Endothelial cell (in vitro differentiated cells): ENCODE measurements at regions not wholly inside any gene's neighbourhood (a gene's known extent, or its start where the extent isn't known, plus 50 kb on each side); places are given as distances from the start of the nearest gene placed in this dataset.
A peak's percentile ranks its signal among the peaks of the same experiment; 100 is the strongest.

Experiments
- DNase-seq: peaks from one replicate; pipeline ENCODE4 v3.0.0; 2021; ENCODE audit warnings: low spot score
- H3K27ac Mint-ChIP-seq: one replicate; pipeline ENCODE4 v1.8.0; 2021; ENCODE audit warnings: mixed read lengths, inconsistent platforms; ENCODE audit not compliant: unreplicated experiment
- H3K27me3 Mint-ChIP-seq: one replicate; pipeline ENCODE4 v1.8.0; 2021; ENCODE audit warnings: mild to moderate bottlenecking, moderate library complexity, mixed read lengths, inconsistent platforms; ENCODE audit not compliant: unreplicated experiment
- H3K36me3 Mint-ChIP-seq: one replicate; pipeline ENCODE4 v1.8.0; 2021; ENCODE audit warnings: mild to moderate bottlenecking, low read depth, mixed read lengths, inconsistent platforms; ENCODE audit not compliant: unreplicated experiment
- H3K4me1 Mint-ChIP-seq: one replicate; pipeline ENCODE4 v1.8.0; 2021; ENCODE audit warnings: mild to moderate bottlenecking, mixed read lengths, inconsistent platforms; ENCODE audit not compliant: unreplicated experiment
- H3K4me3 Mint-ChIP-seq: one replicate; pipeline ENCODE4 v1.8.0; 2021; ENCODE audit warnings: mild to moderate bottlenecking, mixed read lengths, inconsistent platforms; ENCODE audit not compliant: unreplicated experiment
- H3K9me3 Mint-ChIP-seq: one replicate; pipeline ENCODE4 v1.8.0; 2021; ENCODE audit warnings: mixed read lengths, inconsistent platforms; ENCODE audit not compliant: unreplicated experiment
- CTCF ChIP-seq: fragments of 200-600 bp; sonication (generic); IDR thresholded peaks from one replicate; pipeline ENCODE4 v1.5.0; 2021; ENCODE audit warnings: antibody characterized with exemption; ENCODE audit not compliant: unreplicated experiment

DNA sequence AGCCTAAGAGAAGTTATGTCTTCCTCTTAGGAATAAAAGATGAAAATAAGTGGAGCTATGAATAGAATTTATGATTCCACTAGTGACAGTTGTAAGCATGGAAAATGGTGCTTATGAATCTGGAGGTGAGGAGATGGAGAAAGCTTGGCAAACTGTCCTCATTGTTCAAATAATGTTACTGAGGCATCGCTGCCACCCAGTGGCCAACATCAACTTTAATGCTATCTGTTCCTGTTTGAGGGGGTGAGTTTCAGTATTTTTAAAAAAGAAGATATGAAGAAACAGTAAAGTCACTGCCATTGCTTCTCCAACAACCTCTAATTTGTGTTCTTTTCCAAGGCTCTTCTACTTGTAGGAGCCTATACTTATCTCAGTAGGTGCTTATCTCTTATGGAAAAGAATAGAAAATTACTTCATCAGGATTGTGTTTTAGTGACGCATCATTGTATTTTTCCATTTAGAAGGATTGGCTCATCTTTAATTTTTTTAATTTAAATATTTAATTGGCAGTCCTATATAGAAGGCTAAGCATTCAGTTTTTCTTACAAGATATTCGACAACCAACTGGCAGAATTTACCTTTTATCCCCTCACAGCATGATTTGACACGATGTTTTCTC is 260.4 kb upstream of the P2RY1 start:
- Mint-ChIP-seq H3K27me3 (peaks cover 2% of the 10 kb centered on the region), H3K9me3 (no peaks in the 10 kb centered on the region), H3K27ac (no peak overlapping the region), H3K4me1 (peaks cover 27% of the 10 kb centered on the region), H3K36me3 (no peaks in the 10 kb centered on the region), H3K4me3 (no peak overlapping the region)
- DNase-seq = peak; percentile 49
- TF ChIP-seq CTCF = peak; percentile 40

DNA sequence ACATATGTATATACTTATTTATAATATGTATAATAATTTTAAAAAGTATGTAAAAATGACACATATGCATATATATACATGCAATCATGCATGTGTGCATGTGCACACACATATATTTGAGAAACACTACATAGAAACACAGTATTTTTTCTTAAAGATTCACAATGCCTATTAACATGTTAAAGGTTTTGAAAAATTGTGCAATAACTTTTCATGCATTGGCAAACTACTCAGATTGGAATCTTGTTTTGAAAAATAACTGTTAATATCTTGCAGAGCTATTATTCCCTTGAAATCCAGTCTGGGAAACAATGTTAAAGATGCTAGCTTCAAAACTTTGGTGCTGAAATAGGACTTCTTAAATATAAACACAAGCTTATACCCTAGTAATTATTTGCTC is 256.2 kb upstream of the P2RY1 start:
- TF ChIP-seq CTCF = no peak
- H3K9me3 Mint-ChIP-seq = no peaks in the 10 kb centered on the region

GRCh38 chr3:152581951-152582350 is 253.0 kb upstream of the P2RY1 start:
- no peak for DNase-seq
- Mint-ChIP-seq H3K4me1 (peaks cover 6% of the 10 kb centered on the region), H3K4me3 (no peak overlapping the region), H3K27me3 (peaks cover 2% of the 10 kb centered on the region), H3K36me3 (no peaks in the 10 kb centered on the region), H3K27ac (no peak overlapping the region), H3K9me3 (no peaks in the 10 kb centered on the region)
- no peak for TF ChIP-seq CTCF

More for the DNA sequence above, 256.2 kb upstream of the P2RY1 start:
- H3K36me3 Mint-ChIP-seq = no peaks in the 10 kb centered on the region
- DNase-seq = no peak
- H3K4me1 Mint-ChIP-seq = peaks cover 27% of the 10 kb centered on the region
- peaks cover 2% of the 10 kb centered on the region for H3K27me3 Mint-ChIP-seq
- no peak overlapping the region for H3K27ac Mint-ChIP-seq
- H3K4me3 Mint-ChIP-seq = no peak overlapping the region

- TF ChIP-seq CTCF = no peak
- Mint-ChIP-seq H3K27me3 (no peaks in the 10 kb centered on the region), H3K9me3 (no peaks in the 10 kb centered on the region), H3K36me3 (no peaks in the 10 kb centered on the region), H3K27ac (no peak overlapping the region), H3K4me1 (no peaks in the 10 kb centered on the region), H3K4me3 (no peak overlapping the region)
- DNase-seq = no peak
These were observed 251.0 kb upstream of the P2RY1 start for GRCh38 chr3:152583963-152584362.

- Mint-ChIP-seq H3K36me3 (no peaks in the 10 kb centered on the region), H3K27ac (no peak overlapping the region), H3K27me3 (no peaks in the 10 kb centered on the region), H3K9me3 (no peaks in the 10 kb centered on the region), H3K4me1 (peaks cover 3% of the 10 kb centered on the region), H3K4me3 (no peak overlapping the region)
- no peak for TF ChIP-seq CTCF
- DNase-seq = no peak
These were observed 248.0 kb upstream of the P2RY1 start for GRCh38 chr3:152586974-152587373.
